Right lobe of liver (tissue), 6 donors: ENCODE measurements at regions not wholly inside any gene's neighbourhood (a gene's known extent, or its start where the extent isn't known, plus 50 kb on each side); places are given as distances from the start of the nearest gene placed in this dataset.

Experiments used
- ATAC-seq, 4 donors: fragments of 200-7000 bp; cut with Tn5 transposase; one replicate each; pipeline ENCODE4 v1.9.1; 2020; ENCODE audit warnings: mild to moderate bottlenecking in 4 of 4, moderate library complexity in 4 of 4
- DNase-seq, 3 donors: peaks; one replicate each; pipeline ENCODE4 v3.0.0-alpha.2; 2020
- H3K27ac ChIP-seq, 3 donors: fragments of 200-600 bp; one replicate each; pipeline ENCODE4 v1.8.0; 2022
- H3K27me3 ChIP-seq, 2 donors: fragments of 200-600 bp; one replicate each; pipeline ENCODE4 v1.8.0; 2022
- H3K36me3 ChIP-seq, 4 donors: fragments of 200-600 bp; sonication (generic) in 1 of 4; one replicate each; pipeline versions ENCODE4 v1.5.1 to v1.8.0; 2017 to 2022; ENCODE audit warnings: control low read depth in 1 of 4
- H3K4me1 ChIP-seq, 4 donors: fragments of 200-600 bp; sonication (generic) in 1 of 4; one replicate each; pipeline versions ENCODE4 v1.5.1 to v1.8.0; 2017 to 2022; ENCODE audit warnings: control low read depth in 1 of 4
- H3K4me3 ChIP-seq, 3 donors: fragments of 200-600 bp; one replicate each; pipeline ENCODE4 v1.8.0; 2022
- H3K9me3 ChIP-seq, 4 donors: fragments of 200-600 bp; sonication (generic) in 1 of 4; one replicate each; pipeline versions ENCODE4 v1.5.1 to v1.8.0; 2017 to 2022; ENCODE audit warnings: control low read depth in 1 of 4
- POLR2A ChIP-seq: fragments of 450-650 bp; IDR thresholded peaks from one replicate; pipeline ENCODE4 v1.6.1; 2017; ENCODE audit warnings: antibody characterized with exemption, mild to moderate bottlenecking
- WGBS: methylation state at CpG from one replicate; pipeline ENCODE4 v1.1.6; 2018; ENCODE audit warnings: low coverage, low lambda C conversion rate; ENCODE audit not compliant: insufficient coverage; ENCODE audit errors: missing lambda C conversion rate; 5-methylcytosine and 5-hydroxymethylcytosine counted together
- intact Hi-C, 2 donors: fragments of 100-400 bp; cut with DNase I; formaldehyde crosslinking; loops; one replicate each; pipeline versions ENCODE4 v1.11.2 to v1.14.1; 2022
- TF ChIP-seq, protein P1 (sequence below), 4 donors: fragments of 200-600 bp in 3 of 4; fragments of 450-650 bp in 1 of 4; IDR thresholded peaks; one replicate each; pipeline versions ENCODE4 v1.5.1 to v1.8.0; 2016 to 2022; ENCODE audit warnings: antibody characterized with exemption in 4 of 4, mild to moderate bottlenecking in 2 of 4
- donor health status: DM: no; HTN: yes; CAD: no.
- donor health status: DM: no; HTN: no; CAD: no.
- donor health status: DM: no; HTN: no; CAD: no.
- donor health status: DM: no; HTN: yes; CAD: no.
- donor health status: DM: no; HTN: yes; CAD: no.

DNA sequence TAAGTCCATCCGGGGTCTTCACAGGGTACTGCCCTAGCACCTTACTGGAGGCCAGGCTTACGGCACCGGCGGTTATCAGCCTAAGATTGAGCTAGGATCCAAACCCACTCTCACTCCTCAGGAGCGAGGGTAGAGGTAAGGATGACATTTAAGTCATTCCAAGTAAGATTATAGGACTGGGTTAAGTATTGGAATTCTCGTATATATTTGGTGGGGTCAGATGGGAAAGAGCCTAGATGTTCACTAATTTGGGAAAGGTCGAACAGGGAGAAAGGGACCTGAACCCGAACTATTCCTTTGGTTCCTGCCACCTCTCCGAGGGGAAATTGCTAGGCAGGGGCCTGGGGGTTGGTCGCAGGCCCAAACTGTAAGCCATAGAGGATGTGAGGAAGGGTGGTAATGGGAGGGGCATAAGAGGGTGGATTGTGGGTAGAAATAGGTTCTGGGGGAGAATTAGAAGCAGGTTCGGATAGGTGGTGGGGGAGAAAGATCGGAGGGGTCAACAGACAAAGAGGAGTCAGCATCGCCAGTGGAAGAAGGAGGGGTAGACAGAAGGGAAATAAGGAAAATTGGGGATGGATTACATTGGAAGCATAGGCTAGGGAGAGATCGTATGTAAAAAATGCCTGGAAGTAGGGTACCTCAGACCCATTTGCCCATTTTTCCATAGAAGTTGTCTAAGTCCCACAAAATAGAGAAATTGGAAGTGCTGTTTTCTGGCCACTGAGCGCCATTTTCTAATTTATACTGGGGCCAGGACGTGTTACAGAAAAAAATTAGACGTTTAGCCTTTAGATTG lies 747.1 kb upstream of the ADGRB3 start:
- Histone ChIP-seq H3K27me3 (no peaks in the 10 kb centered on the region), H3K9me3 (no peaks in the 10 kb centered on the region), H3K36me3 (no peaks in the 10 kb centered on the region), H3K27ac (no peak overlapping the region), H3K4me3 (no peak overlapping the region), H3K4me1 (no peaks in the 10 kb centered on the region)
- TF ChIP-seq, protein P1, sequence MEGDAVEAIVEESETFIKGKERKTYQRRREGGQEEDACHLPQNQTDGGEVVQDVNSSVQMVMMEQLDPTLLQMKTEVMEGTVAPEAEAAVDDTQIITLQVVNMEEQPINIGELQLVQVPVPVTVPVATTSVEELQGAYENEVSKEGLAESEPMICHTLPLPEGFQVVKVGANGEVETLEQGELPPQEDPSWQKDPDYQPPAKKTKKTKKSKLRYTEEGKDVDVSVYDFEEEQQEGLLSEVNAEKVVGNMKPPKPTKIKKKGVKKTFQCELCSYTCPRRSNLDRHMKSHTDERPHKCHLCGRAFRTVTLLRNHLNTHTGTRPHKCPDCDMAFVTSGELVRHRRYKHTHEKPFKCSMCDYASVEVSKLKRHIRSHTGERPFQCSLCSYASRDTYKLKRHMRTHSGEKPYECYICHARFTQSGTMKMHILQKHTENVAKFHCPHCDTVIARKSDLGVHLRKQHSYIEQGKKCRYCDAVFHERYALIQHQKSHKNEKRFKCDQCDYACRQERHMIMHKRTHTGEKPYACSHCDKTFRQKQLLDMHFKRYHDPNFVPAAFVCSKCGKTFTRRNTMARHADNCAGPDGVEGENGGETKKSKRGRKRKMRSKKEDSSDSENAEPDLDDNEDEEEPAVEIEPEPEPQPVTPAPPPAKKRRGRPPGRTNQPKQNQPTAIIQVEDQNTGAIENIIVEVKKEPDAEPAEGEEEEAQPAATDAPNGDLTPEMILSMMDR (IDR thresholded peaks at IDR 0.05) = no peak
- TF ChIP-seq POLR2A = no peak
- no peak for DNase-seq
- 66% methylated on average over 15 of the region's 17 CpGs for WGBS
- no peak for ATAC-seq
- intact Hi-C loops = no loop called here

DNA sequence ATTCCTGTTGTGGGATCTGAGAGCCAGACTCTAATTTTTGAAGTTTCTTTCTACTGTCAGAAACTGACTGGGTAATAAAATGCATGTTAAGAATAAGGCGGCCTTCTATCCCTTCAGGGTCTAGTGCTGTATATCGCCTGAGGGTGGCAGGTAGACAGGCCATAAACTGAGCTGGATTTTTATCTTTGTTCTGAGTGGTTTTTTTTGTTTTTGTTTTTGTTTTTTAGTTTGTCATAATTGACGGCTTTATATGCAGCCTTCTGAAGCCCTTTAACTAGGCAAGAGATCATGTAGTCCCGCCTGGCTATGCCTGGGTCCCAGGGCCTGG lies 747.7 kb upstream of the ADGRB3 start:
- H3K27me3 ChIP-seq = no peaks in the 10 kb centered on the region
- TF ChIP-seq, protein P1 (IDR thresholded peaks at IDR 0.05) = no peak
- TF ChIP-seq POLR2A = no peak
- ATAC-seq (no peak), DNase-seq (no peak)
- H3K9me3 ChIP-seq = no peaks in the 10 kb centered on the region
- 71% methylated on average over 3 of the region's 4 CpGs for WGBS
- no peaks in the 10 kb centered on the region for H3K36me3 ChIP-seq
- intact Hi-C loops = no loop called here
- H3K27ac ChIP-seq = no peak overlapping the region
- no peak overlapping the region for H3K4me3 ChIP-seq
- H3K4me1 ChIP-seq = no peaks in the 10 kb centered on the region

DNA sequence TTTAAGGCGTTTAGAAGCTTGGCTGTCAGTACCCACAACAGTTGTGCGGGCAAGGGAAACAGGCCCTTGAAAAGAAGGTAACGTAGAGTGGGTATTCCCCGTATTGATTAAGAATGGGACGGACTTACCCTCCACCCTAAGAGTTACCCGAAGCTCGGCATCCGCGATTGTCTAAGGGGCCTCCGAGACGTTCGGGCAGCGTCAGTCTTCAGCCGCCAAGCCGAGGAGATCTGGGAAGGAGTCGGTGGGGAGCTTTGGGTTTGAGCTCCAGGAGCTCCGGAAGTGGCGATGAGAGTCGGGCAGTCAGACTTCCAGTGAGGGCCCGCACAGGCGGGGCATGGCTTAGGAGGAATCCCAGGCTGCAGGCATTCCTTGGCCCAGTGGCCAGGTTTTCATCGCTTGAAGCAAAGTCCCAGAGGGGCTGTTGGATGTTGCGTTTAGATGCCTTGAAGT lies 748.2 kb upstream of the ADGRB3 start:
- WGBS = 74% methylated on average over 8 of the region's 23 CpGs
- intact Hi-C loops = no loop called here
- ATAC-seq (no peak), DNase-seq (no peak)
- Histone ChIP-seq H3K4me3 (no peak overlapping the region), H3K36me3 (no peaks in the 10 kb centered on the region), H3K27ac (no peak overlapping the region), H3K27me3 (no peaks in the 10 kb centered on the region), H3K9me3 (no peaks in the 10 kb centered on the region), H3K4me1 (no peaks in the 10 kb centered on the region)
- TF ChIP-seq POLR2A = no peak
- TF ChIP-seq, protein P1 (IDR thresholded peaks at IDR 0.05) = no peak

DNA sequence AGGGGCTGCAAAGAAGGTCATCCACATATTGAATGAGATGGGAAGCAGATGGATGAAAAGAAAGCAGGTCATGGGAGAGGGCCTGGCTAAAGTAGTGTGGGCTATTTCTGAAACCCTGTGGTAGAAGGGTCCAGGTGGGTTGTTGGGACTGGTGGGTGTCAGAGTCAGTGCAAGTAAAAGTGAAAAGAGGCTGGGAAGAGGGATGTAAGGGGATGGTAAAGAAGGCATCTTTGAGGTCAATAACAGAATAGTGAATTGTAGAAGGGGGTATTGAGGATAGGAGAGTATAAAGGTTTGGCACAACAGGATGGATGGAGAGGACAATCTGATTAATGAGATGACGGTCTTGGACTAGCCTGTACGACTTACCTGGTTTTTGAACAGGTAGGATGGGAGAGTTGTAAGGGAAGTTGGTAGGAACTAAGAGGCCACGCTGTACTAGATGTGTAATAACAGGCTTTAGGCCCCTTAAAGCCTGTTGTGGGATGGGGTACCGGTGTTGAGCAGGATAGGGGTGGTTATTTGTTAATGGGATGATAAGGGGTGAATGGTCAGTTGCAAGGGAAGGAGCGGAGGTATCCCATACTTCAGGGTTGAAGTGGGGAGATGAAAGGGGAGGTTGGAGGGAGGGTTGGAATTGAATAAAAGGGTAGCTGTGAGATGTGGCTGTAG lies 748.9 kb upstream of the ADGRB3 start:
- intact Hi-C loops = no loop called here
- ATAC-seq = no peak

More for the DNA sequence above, 748.9 kb upstream of the ADGRB3 start:
- 61% methylated on average over 5 of the region's 5 CpGs for WGBS
- Histone ChIP-seq H3K9me3 (no peaks in the 10 kb centered on the region), H3K4me1 (no peaks in the 10 kb centered on the region), H3K36me3 (no peaks in the 10 kb centered on the region), H3K27ac (no peak overlapping the region), H3K27me3 (no peaks in the 10 kb centered on the region), H3K4me3 (no peak overlapping the region)
- TF ChIP-seq POLR2A = no peak
- TF ChIP-seq, protein P1 (IDR thresholded peaks at IDR 0.05) = no peak
- DNase-seq = no peak
